HUES6 (cell line): ENCODE measurements at regions not wholly inside any gene's neighbourhood (a gene's known extent, or its start where the extent isn't known, plus 50 kb on each side); places are given as distances from the start of the nearest gene placed in this dataset.

Source experiments
- H3K27ac ChIP-seq: 2 replicates; pipeline ENCODE4 v1.7.0; 2013; ENCODE audit warnings: low read depth, mild to moderate bottlenecking, low read length, inconsistent platforms
- H3K27me3 ChIP-seq: 2 replicates; pipeline ENCODE4 v1.6.1; 2013; ENCODE audit warnings: low read length; ENCODE audit not compliant: control insufficient read depth, insufficient read depth
- H3K36me3 ChIP-seq: 2 replicates; pipeline ENCODE4 v1.6.1; 2013; ENCODE audit warnings: low read length; ENCODE audit not compliant: control insufficient read depth, insufficient read depth
- H3K4me1 ChIP-seq: 2 replicates; pipeline ENCODE4 v1.6.1; 2013; ENCODE audit warnings: low read length; ENCODE audit not compliant: control insufficient read depth, insufficient read depth
- H3K4me3 ChIP-seq: 2 replicates; pipeline ENCODE4 v1.5.1; 2013; ENCODE audit warnings: low read depth, low read length
- H3K9ac ChIP-seq: one replicate; pipeline ENCODE4 v1.6.1; 2013; ENCODE audit warnings: mild to moderate bottlenecking, low read length
- H3K9me3 ChIP-seq: 2 replicates; pipeline ENCODE4 v1.6.1; 2013; ENCODE audit warnings: low read depth, low read length; ENCODE audit not compliant: control insufficient read depth, insufficient read depth

DNA sequence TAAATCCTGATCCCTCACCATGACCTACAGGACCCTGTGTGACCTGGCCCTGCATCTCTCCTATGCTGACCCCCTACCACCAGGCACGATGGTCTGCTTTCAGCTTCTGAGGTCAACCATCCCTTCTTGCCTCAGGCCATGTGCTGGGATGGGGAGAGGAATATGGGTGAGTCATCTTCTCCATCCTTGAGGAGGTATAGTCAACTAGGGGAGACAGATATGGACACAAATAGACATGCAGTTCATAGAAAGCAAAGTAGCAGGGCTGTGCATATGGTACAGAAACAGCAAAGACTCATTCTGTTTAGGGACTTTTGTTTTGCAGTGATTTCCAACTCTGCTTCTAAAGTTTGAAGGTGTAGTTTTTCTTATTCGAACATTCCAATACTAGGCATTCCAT lies 250.8 kb upstream of the FGGY start:
- 0 out of 2 replicates have a peak, but pooled peaks cover 7% of the 10 kb centered on the region for H3K4me1 ChIP-seq
- H3K4me3 ChIP-seq, result no peak overlapping the region
- no peaks in the 10 kb centered on the region for H3K27me3 ChIP-seq
- no peak overlapping the region for H3K27ac ChIP-seq
- no peaks in the 10 kb centered on the region for H3K36me3 ChIP-seq
- H3K9me3 ChIP-seq, result peaks cover 4% of the 10 kb centered on the region; the same call in 1 of the 2 replicates
- no peak overlapping the region for H3K9ac ChIP-seq

DNA sequence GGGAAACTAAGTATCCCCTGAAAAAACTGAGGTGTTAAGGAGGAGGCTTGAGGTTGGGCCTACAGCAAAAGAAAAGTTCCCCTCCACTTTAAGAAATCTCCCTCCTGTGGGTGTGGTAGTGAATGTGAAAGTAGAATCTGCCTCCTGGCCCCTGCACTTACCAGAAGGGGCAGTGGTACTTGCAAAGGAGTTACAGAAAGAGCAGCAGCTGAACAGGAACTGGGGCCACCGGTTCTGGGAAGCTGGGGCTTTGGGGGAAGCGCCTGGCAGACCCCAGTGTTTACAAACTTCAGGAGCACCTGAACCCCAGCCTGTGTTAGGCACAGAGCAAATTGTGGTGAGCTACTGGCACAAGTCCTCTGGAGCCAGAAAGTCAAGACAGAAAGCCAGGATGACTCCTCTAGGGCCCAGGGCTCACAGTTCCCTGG lies 250.2 kb upstream of the FGGY start:
- H3K27me3 ChIP-seq, result no peaks in the 10 kb centered on the region
- H3K9me3 ChIP-seq, result peaks cover 4% of the 10 kb centered on the region; the same call in 1 of the 2 replicates
- H3K4me3 ChIP-seq, result no peak overlapping the region
- H3K4me1 ChIP-seq, result 0 out of 2 replicates have a peak, but pooled peaks cover 7% of the 10 kb centered on the region
- H3K36me3 ChIP-seq, result no peaks in the 10 kb centered on the region
- no peak overlapping the region for H3K9ac ChIP-seq
- H3K27ac ChIP-seq, result no peak overlapping the region

DNA sequence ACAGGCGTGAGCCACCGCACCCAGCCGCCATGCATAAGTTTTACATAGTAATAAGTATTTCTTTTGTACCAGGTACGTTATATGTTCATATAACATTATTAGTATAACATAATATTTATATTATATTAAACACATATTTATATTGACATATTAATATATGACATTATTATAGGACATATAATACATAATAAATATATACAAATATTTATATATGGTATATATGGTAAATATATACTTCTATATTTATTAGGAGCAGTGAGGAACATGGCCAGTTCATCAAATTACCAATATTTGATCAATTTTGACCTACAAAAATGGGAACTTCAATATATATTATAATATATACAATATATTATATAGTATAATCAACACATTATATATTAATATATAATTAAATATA lies 245.9 kb upstream of the FGGY start:
- Histone ChIP-seq H3K9ac (no peak overlapping the region), H3K9me3 (peaks cover 4% of the 10 kb centered on the region; the same call in 1 of the 2 replicates), H3K4me3 (no peak overlapping the region), H3K27me3 (no peaks in the 10 kb centered on the region), H3K36me3 (no peaks in the 10 kb centered on the region), H3K27ac (no peak overlapping the region), H3K4me1 (0 out of 2 replicates have a peak, but pooled peaks cover 7% of the 10 kb centered on the region)

DNA sequence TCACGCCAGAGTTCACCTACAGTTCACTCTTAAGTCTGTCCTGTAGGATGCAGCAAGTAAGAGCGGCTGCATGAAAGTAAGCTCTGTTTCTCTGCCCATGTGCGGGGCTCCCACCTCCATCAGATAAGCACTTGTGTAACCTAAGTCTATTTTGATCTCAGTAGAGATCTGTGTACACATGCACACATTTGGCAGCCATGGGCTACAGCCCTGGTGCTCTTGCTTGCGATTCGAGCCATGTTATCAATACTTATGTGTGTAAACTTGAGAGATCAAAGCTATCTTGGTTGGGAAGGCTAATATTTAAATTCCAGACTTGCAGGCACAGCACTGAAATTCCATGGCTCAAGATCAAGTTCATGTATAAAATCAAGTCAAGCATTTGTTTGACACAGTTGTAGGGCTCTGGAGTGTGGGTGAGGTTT lies 244.7 kb upstream of the FGGY start:
- Histone ChIP-seq H3K27ac (no peak overlapping the region), H3K4me3 (no peak overlapping the region), H3K9me3 (peaks cover 4% of the 10 kb centered on the region; the same call in 1 of the 2 replicates), H3K36me3 (no peaks in the 10 kb centered on the region), H3K4me1 (peaks cover 9% of the 10 kb centered on the region), H3K9ac (no peak overlapping the region), H3K27me3 (no peaks in the 10 kb centered on the region)

DNA sequence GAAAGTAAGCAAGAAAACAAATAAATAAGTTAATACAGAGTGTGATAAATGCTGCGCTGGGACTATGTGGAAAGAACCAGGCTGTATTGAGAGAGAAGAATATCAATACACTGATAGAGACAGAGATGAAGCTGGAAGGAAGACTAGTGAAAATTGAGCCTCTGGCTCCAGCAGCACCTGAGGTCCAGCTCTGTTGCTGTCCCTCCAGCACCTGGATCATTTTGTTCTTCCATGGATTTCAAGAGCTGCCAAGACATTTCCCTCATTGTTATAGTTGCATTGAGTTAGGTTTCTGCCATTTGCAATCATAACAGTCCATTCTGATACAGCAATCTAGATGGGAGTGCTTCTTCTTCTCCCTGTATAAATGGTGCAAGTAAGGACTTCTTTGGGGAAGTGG lies 242.7 kb upstream of the FGGY start:
- H3K4me3 ChIP-seq, result no peak overlapping the region

DNA sequence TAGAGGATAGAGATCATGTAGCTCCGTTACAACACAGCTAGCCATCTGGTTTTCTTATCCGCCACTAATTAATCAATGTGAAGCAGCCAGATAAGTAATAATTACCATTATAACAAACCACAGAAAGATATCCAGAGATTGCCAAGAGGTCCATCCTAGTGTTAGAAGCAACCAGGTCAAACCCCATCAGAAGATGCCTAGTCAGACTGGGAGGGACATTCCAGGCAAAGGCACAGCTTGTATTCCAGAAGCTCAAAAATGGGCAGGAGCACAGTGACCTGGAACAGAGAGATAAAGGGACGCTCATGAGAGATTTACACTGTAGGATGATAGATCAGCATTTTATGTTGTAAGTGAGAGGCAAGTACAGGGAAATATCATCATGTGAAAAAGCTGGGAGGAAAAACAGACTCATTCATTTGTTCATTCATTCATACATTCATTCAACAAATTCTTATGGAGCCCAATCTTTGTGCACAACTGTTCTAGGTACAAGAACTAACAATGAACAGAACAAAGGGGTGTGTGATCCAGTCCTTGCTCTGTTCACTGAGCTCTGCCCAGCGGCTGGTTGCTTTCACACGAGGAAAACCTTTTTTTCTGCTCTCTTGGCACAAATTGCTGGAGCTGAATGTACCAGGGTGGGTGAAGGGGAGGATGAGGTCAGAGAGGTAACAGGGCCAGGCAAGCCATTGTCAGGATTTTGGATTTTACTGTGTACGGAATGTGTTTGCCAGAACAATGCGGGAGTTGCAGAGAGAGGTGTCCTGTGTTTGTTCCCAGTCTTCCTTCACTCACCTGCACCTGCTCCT lies 240.8 kb upstream of the FGGY start:
- Histone ChIP-seq H3K9me3 (no peaks in the 10 kb centered on the region), H3K4me3 (no peak overlapping the region), H3K9ac (no peak overlapping the region), H3K4me1 (peaks cover 27% of the 10 kb centered on the region), H3K36me3 (no peaks in the 10 kb centered on the region), H3K27ac (no peak overlapping the region), H3K27me3 (no peaks in the 10 kb centered on the region)

More for the DNA sequence above, 242.7 kb upstream of the FGGY start:
- H3K27me3 ChIP-seq, result no peaks in the 10 kb centered on the region
- H3K9ac ChIP-seq, result no peak overlapping the region
- no peaks in the 10 kb centered on the region for H3K36me3 ChIP-seq
- no peaks in the 10 kb centered on the region; the same call in 1 of the 2 replicates for H3K9me3 ChIP-seq
- H3K27ac ChIP-seq, result no peak overlapping the region
- H3K4me1 ChIP-seq, result peaks cover 27% of the 10 kb centered on the region

DNA sequence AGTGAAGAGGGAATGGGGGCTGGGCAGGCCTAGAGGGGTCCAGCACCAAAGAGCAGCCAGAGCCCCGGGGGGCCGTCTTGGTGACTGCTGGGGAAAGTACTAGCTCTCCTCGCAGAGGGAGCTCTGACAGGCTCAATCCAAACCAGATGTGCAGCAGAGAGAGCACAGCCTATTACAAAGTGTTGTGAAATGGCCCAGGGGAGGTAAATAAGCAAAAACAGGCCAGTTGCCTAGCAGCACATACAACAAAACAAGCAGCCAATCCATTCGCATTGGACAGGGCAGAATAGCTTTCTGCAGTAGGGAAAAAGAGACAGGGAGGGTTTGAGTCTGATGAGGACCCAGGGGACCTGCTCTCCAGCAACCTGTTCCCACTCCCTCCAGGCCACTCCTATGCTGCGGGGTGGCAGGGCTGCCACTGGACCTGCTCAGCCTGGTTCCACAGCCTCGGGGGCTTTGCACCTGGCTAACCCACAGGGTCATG lies 239.6 kb upstream of the FGGY start:
- Histone ChIP-seq H3K4me1 (peaks cover 34% of the 10 kb centered on the region), H3K27ac (no peak overlapping the region), H3K9me3 (no peaks in the 10 kb centered on the region), H3K27me3 (no peaks in the 10 kb centered on the region), H3K36me3 (no peaks in the 10 kb centered on the region), H3K4me3 (no peak overlapping the region), H3K9ac (no peak overlapping the region)

DNA sequence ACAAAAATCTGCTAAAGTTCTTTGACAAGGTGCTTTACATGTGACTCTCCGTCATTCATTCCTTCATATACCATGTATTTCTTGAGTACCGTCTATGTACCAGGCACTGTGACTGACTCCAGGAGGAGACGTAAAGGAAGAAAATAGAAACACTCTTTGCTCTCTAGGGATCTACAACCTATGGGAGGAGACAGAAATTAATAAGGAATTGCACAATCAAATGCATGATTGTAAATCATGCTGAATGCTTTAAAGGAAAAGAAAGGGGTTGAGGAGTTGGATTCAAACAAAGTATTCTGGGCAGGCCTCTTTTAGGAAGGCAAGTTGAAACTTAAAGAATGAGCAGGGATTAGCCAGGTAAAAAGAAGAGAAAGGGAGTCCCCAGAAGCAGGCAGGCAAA lies 239.1 kb upstream of the FGGY start:
- no peaks in the 10 kb centered on the region for H3K36me3 ChIP-seq
- H3K27ac ChIP-seq, result no peak overlapping the region
- H3K9me3 ChIP-seq, result no peaks in the 10 kb centered on the region
- H3K4me3 ChIP-seq, result no peak overlapping the region
- no peak overlapping the region for H3K9ac ChIP-seq
- H3K4me1 ChIP-seq, result peaks cover 39% of the 10 kb centered on the region
- H3K27me3 ChIP-seq, result no peaks in the 10 kb centered on the region

DNA sequence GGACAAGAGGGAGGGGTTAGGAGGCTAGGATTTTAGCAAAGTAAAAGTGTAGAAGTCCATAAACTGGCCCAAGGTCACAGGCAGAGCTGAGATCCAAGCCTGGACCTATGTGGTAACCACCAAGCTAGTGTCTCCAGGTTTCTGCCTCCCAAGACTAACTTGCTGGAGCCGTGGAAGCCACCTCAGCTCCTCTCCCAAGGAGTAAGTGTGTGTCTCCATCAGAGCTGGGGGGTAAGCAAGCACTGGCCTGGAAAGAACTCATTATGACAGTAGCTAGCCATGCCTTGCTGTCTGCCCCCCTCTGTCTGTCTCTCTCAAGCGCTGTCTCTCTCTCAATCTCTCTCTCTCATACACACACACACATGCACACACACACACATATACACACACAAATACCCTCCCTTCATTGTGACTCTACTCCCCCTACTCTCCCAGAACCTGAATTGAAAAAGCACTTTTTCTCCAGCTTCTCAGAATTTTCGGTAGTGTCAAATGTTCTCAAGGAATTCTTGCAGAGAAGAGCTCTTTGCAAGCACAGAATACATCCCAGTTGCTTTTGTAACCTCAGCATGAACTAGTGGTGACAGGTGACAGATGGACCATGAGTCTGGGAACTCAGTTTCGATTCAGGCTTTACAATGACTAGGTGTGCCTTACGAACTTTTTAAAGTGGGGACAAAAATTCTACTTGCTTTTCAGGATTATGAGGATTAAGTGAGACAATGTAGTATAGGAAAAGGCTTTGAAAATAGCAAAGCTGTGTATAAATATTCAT lies 238.0 kb upstream of the FGGY start:
- H3K9me3 ChIP-seq, result no peaks in the 10 kb centered on the region
- no peaks in the 10 kb centered on the region for H3K27me3 ChIP-seq
- H3K36me3 ChIP-seq, result no peaks in the 10 kb centered on the region
- H3K9ac ChIP-seq, result no peak overlapping the region
- H3K27ac ChIP-seq, result no peak overlapping the region
- H3K4me1 ChIP-seq, result peaks cover 50% of the 10 kb centered on the region
- no peak overlapping the region for H3K4me3 ChIP-seq

DNA sequence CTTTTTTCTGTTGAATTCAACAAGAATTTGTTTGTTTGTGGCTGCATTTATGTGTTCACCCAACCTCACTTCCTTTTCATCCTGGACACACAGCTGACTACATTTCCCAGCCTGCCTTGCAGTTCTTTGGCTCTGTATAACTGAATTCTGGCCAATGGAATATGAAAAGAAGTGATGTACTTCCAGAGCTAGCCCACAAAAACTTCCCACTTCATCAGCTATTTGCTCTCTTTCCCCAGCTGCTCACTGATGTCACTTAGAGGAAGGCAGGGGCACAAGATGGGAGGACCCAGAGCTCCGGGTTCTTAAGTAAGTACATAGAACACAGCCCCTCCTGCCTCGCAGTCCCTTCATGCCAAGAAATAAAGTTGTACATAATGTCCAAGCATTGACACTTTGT lies 235.0 kb upstream of the FGGY start:
- H3K36me3 ChIP-seq, result no peaks in the 10 kb centered on the region
- no peak overlapping the region for H3K9ac ChIP-seq
- no peaks in the 10 kb centered on the region for H3K27me3 ChIP-seq
- no peaks in the 10 kb centered on the region for H3K9me3 ChIP-seq
- no peak overlapping the region for H3K27ac ChIP-seq
- H3K4me3 ChIP-seq, result no peak overlapping the region
- peaks cover 68% of the 10 kb centered on the region for H3K4me1 ChIP-seq

DNA sequence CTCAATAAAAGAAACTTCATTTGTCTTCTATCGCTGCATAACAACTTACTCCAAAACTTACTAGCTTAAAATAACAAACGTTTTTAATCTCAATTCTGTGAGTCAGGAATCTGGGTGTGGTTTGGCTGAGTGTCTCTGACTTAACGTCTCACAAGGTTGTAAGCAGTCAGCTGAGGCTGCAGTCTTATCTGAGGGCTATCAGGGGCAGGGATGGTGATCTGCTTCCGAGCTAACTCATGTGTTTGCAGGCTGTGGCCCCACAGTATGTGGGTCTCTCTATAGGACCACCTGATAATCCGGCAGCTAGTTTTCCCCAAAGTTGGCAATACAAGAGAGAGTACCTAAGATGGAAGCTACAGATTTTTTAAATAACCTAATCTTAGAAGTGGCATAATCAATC lies 234.2 kb upstream of the FGGY start:
- peak overlapping the region; percentile 67 for H3K27ac ChIP-seq
- H3K27me3 ChIP-seq, result no peaks in the 10 kb centered on the region

More for the DNA sequence above, 234.2 kb upstream of the FGGY start:
- H3K36me3 ChIP-seq, result no peaks in the 10 kb centered on the region
- H3K9ac ChIP-seq, result no peak overlapping the region
- no peaks in the 10 kb centered on the region for H3K9me3 ChIP-seq
- peaks cover 60% of the 10 kb centered on the region for H3K4me1 ChIP-seq
- no peak overlapping the region for H3K4me3 ChIP-seq
